HG03442 (cell line): ENCODE measurements at regions not wholly inside any gene's neighbourhood (a gene's known extent, or its start where the extent isn't known, plus 50 kb on each side); places are given as distances from the start of the nearest gene placed in this dataset.
A peak's percentile ranks its signal among the peaks of the same experiment; 100 is the strongest.

ENCODE experiments used
- ATAC-seq: cut with Tn5 transposase; IDR thresholded peaks from one replicate; pipeline ENCODE4 v1.9.1; 2021; ENCODE audit warnings: mild to moderate bottlenecking, moderate library complexity; ENCODE audit not compliant: unreplicated experiment

DNA sequence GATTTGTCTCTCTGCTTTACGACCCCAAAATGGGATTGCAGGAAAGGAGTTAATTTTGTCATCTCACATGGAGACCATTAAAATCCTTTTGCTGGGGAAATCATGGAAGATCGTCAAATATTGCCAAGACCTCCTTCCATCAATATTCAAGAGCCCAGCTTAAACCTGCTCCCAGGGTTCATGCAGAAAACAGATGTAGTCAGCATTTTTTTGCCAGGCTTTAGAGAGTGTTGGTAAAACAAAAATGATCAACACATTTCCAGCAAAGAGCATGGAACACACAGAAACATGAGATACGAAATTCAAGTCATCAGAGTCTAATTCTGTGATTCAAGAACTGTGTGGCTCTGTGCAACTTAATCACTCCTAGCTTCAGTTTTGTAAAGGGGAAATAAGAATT, 118.0 kb upstream of the ATP10A start:
- ATAC-seq, result no peak

DNA sequence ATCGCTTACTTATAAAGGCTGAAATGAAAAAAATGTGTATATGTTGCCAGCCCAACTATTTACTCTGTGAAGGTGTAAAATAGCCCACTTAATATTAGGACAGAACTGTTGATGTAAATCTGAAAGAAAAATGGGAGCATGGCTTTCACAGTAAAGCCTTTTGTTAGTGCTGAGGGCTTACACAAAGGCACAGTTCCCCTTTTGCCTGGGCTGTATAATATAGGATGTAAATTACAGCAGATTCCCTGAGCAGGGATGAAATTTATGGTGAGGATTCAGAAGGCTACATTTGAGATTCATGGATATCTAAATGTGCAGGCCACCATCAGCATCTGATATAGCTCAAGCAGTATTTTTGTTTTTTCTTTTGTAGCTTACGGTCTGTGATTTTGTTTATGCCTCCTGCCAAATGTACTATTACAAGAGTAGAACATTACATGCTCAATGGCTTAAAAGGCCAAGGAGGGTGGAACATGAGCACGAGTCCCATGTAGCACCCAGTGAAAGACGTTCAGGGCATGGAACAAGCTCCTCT, 109.1 kb upstream of the ATP10A start:
- ATAC-seq, result no peak

DNA sequence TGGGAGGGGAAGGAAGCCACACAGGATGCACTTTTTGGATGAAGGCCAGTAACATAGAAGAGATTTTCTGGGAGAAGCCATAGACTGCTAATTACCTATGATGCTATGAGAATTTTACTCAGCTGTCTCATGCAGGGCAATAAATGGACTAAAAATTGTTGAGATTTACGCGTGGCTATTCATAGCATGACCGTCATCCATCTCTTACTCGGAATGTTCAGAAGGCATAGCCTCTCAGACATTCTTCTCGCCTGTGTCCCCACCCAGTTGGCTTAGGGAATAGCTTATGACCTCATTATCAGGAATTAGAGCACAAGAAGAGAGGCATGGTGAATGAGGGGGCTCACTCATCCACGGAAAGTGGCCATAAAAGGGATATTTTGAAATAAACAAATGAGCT, 107.9 kb upstream of the ATP10A start:
- ATAC-seq, result no peak

- no peak for ATAC-seq
Observed at GRCh38 chr15:25969886-25970285, 106.8 kb upstream of the ATP10A start.

DNA sequence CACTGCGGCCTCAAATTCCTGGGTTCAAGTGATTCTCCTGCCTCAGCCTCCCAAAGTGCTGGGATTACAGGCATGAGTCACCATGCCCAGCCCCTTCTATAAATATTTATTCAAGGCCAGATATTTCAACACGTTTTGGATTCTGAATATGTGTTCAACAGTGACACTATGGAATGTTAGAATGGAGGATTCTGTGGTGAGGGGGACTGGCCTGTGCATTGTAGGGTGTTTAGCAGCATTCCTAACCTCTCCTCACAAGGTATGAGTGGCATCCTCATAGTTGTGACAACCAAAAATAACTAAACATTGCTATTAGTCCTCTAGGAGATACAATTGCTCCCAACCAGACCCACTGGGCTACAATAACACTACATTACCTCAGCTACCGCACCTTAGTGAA, 104.0 kb upstream of the ATP10A start:
- no peak for ATAC-seq

DNA sequence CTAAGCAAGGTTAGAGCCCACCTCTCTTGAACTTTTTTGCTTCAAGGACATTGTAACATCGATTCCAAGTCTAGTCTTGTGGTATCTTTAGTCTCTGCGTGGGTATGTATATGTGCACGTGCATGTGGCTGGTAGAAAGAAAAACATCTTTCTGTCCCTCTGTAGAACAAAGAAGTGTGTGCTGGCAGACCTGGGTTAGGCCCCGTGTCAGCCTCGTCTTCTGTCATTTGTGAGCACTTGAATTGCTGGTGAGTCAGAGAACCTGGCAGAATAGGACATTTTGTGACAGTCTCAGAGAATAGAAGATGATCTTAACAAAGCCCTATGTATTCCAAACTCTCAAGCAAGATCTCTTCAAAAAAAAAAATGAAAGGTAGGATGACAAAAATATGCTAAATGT, 102.2 kb upstream of the ATP10A start:
- ATAC-seq, result no peak

DNA sequence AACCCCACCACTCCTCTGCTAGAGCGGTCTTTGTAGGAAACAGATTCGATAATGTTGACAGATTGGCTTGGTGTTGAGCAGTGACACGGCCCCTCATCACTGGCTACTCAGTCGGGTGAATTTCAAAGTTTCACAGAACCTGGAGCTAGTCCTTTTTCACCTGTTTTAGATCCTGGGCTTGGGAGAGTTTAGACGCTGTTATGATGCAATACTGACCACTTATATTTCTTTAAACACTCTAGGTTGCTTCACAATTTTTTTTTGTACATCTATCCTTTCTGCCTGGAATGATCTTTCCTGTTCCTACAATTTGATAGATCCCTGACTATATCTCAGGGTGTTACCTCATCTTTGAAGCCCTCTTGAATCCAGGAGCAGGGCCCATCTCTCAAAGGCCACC, 97.1 kb upstream of the ATP10A start:
- ATAC-seq, result no peak

- ATAC-seq, result no peak
Observed at GRCh38 chr15:25959100-25959499, 96.0 kb upstream of the ATP10A start.

DNA sequence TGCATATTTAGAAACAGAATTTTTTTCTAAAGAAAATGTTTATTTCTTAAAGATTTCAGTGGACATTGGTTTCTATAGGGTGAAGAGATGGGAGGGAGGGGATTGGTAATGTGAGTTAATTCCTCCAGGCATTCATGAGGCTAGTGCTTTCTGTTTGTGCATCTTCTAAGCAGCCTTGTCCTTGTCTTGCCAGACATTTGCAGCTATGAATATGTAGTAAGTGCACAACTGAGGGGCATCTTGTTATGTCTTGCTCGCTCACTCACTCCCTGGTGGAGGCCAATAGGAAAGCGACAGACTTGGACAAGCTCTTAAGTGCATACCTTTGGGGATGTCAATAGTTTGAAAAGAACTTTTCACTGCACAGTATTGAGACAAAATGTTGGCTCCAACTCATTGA, 92.5 kb upstream of the ATP10A start:
- no peak for ATAC-seq

GRCh38 chr15:25954398-25954797, 91.3 kb upstream of the ATP10A start:
- ATAC-seq, result no peak

GRCh38 chr15:25950014-25950413, 86.9 kb upstream of the ATP10A start:
- ATAC-seq, result no peak

DNA sequence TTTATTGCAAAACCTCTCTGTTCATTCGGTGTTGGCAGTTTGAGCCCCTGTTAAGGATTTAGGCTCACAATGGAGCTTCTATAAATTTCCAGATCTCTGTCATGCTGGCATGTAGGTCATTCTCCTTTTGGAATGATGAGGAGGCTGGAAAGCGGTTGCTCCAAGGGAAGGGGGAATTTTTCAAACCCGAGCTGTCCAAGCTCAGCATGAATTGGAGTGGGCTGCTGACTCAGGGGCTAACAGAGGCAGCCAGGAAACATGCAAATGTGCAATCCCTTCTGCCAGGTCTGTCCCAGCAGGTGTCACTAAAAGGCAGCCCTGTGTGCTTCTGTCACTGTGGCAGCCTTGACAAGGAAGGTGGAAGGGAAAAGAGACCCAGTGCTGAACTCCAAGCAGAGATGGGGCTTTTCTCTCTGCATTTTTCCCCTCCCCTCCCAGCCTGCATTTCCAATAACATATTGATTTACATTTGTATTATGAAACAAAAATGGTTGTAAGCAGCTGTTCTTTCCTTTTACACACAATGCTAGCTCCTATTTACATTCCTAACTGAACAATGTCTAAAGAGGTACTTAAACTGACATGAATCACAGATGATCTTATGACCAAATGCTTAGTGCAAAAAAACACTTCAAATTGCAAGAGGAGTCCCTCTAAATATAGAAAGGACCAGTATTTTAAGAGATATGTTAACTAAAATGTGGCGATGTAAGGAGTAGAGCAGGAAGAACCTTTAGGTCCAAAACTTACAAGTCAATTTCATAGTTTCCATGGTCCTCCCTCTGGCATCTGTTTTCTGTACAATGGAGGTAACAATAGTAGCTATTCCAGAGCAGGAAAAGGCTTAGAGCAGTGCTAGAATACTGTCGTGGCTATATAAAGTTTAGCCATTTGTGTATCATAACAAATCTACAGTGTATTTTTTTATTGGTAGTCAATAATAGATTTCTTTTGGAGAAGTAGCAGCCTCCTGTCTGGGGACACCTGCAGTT, 84.5 kb upstream of the ATP10A start:
- ATAC-seq, result no peak

DNA sequence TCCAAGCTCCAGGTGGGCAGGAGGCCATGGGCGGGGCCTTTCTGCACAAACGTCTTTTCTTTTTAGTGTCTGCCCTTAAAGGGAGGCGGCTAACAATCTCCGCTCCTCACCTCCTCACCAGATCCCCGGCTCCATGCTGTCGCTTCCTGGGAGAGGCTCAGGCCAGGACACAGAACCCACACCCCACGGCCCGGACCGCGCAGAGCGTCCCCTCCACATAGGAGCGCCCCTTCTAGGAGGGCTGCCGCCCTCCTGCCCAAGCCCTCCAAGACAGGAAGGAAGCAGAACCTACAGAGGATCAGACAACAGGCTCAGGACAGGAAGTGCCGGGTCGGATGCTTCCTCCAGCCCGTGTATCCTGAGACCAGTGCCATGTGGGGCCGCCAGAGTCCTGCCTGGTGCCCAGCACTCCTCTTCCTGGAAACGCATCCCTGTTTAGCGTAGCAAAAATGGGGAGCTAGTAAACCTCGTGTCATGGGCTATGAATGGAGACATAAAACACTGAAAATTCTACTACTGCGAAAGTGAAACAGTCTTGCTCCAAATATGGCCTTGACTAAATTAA, 83.2 kb upstream of the ATP10A start:
- no peak for ATAC-seq

DNA sequence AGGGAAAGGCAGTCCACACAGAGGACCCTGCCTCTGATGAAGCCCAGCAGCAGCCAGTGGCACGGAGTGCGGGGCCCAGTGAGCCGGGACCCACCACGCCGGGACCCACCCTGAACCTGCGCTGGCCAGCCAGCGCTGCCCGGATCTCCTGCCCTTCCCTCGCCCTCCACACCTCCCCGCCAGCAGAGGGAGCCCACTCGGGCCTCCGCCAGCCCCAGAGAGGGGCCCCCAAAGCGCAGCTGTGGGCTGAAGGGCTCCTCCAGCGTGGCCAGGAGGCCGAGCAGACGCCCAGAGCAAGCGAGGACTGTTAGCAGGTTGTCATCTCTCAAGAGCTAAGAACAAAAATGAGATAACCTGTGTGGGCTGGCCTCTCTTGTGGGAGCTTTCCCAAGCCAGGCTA, 81.3 kb upstream of the ATP10A start:
- ATAC-seq, result no peak

- ATAC-seq, result no peak
Observed at GRCh38 chr15:25943831-25944230, 80.7 kb upstream of the ATP10A start.

- ATAC-seq, result peak; percentile 92
Observed at GRCh38 chr15:25939122-25939521, 76.0 kb upstream of the ATP10A start.

GRCh38 chr15:25937796-25938195, 74.7 kb upstream of the ATP10A start:
- ATAC-seq, result no peak

- ATAC-seq, result no peak
Observed at GRCh38 chr15:25936004-25936403, 72.9 kb upstream of the ATP10A start.

GRCh38 chr15:25933456-25934158, 70.5 kb upstream of the ATP10A start:
- ATAC-seq, result peak; percentile 79

GRCh38 chr15:25932696-25933095, 69.6 kb upstream of the ATP10A start:
- ATAC-seq, result no peak

- no peak for ATAC-seq
Observed at GRCh38 chr15:25931851-25932250, 68.7 kb upstream of the ATP10A start.

- ATAC-seq, result no peak
Observed at GRCh38 chr15:25930931-25931330, 67.8 kb upstream of the ATP10A start.
